WTC11 (cell line): ENCODE measurements at regions not wholly inside any gene's neighbourhood (a gene's known extent, or its start where the extent isn't known, plus 50 kb on each side); places are given as distances from the start of the nearest gene placed in this dataset.
"Not testable (repeated sequence)": the region's sequence is repeated elsewhere in the genome, so short reads cannot be mapped to it uniquely, and the experiment has no call there.

Experiments
- SP1 ChIP-seq: sonication (generic); formaldehyde crosslinking; conservative IDR thresholded peaks from 2 replicates; pipeline ENCODE4 v1.8.1; 2022; ENCODE audit warnings: missing genetic modification reagents
- TF ChIP-seq, protein P1 (sequence below): fragments of 200-600 bp; IDR thresholded peaks from 2 replicates; pipeline ENCODE4 v1.8.0; 2022; ENCODE audit warnings: antibody characterized with exemption

DNA sequence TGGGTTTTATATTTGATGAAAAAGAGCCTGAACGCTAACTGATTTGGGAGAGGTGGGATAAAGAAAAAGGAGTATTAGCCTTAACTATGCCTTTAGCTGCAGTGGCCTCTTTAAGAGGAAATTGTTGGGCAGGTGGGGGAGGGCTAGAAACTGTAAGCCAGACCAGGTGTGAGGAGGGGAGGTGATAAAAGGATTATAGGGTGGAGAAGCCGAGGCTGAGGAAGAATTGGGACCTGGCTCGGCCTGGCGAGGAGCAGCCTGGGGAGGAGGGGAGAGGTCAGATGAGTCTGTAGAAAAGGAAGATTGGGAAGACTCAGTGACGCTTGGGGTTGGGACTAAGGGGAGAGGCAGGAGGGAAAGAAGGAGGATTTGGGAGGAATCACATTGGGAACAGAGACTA, 52.6 kb upstream of the SERPINE2 start:
- TF ChIP-seq, protein P1, sequence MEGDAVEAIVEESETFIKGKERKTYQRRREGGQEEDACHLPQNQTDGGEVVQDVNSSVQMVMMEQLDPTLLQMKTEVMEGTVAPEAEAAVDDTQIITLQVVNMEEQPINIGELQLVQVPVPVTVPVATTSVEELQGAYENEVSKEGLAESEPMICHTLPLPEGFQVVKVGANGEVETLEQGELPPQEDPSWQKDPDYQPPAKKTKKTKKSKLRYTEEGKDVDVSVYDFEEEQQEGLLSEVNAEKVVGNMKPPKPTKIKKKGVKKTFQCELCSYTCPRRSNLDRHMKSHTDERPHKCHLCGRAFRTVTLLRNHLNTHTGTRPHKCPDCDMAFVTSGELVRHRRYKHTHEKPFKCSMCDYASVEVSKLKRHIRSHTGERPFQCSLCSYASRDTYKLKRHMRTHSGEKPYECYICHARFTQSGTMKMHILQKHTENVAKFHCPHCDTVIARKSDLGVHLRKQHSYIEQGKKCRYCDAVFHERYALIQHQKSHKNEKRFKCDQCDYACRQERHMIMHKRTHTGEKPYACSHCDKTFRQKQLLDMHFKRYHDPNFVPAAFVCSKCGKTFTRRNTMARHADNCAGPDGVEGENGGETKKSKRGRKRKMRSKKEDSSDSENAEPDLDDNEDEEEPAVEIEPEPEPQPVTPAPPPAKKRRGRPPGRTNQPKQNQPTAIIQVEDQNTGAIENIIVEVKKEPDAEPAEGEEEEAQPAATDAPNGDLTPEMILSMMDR, result not testable (repeated sequence)
- TF ChIP-seq SP1 (CRISPR knock-in tag), result not testable (repeated sequence)
